Fibroblast of the conjunctiva (primary cell): ENCODE measurements at regions not wholly inside any gene's neighbourhood (a gene's known extent, or its start where the extent isn't known, plus 50 kb on each side); places are given as distances from the start of the nearest gene placed in this dataset.
"Not testable (repeated sequence)": the region's sequence is repeated elsewhere in the genome, so short reads cannot be mapped to it uniquely, and the experiment has no call there.

Experiments used
- DNase-seq: peaks from one replicate; pipeline ENCODE4 v3.0.0-alpha.2; 2010; ENCODE audit warnings: low read depth

GRCh38 chr1:88474555-88475304 is 209.3 kb upstream of the PKN2 start:
- no peak for DNase-seq

GRCh38 chr1:88484881-88485280 is 199.2 kb upstream of the PKN2 start:
- no peak for DNase-seq

- DNase-seq: no peak
These were observed 195.8 kb upstream of the PKN2 start for GRCh38 chr1:88488237-88488636.

GRCh38 chr1:88490676-88491075 is 193.4 kb upstream of the PKN2 start:
- no peak for DNase-seq

- DNase-seq: no peak
These were observed 184.4 kb upstream of the PKN2 start for GRCh38 chr1:88499671-88500070.

GRCh38 chr1:88502886-88503285 is 181.2 kb upstream of the PKN2 start:
- no peak for DNase-seq

- no peak for DNase-seq
These were observed 180.4 kb upstream of the PKN2 start for GRCh38 chr1:88503646-88504045.

GRCh38 chr1:88504601-88505000 is 179.5 kb upstream of the PKN2 start:
- no peak for DNase-seq

- no peak for DNase-seq
These were observed 174.7 kb upstream of the PKN2 start for GRCh38 chr1:88509379-88509778.

- no peak for DNase-seq
These were observed 169.5 kb upstream of the PKN2 start for GRCh38 chr1:88514544-88515060.

- not testable (repeated sequence) for DNase-seq
These were observed 166.6 kb upstream of the PKN2 start for GRCh38 chr1:88517499-88517898.

GRCh38 chr1:88519156-88519555 is 164.9 kb upstream of the PKN2 start:
- DNase-seq: no peak

- DNase-seq: no peak
These were observed 160.1 kb upstream of the PKN2 start for GRCh38 chr1:88523854-88524528.

GRCh38 chr1:88526456-88526855 is 157.6 kb upstream of the PKN2 start:
- DNase-seq: no peak

GRCh38 chr1:88528792-88529191 is 155.3 kb upstream of the PKN2 start:
- no peak for DNase-seq

- no peak for DNase-seq
These were observed 154.5 kb upstream of the PKN2 start for GRCh38 chr1:88529581-88529980.

- no peak for DNase-seq
These were observed 153.8 kb upstream of the PKN2 start for GRCh38 chr1:88530246-88530645.

- no peak for DNase-seq
These were observed 146.3 kb upstream of the PKN2 start for GRCh38 chr1:88537787-88538186.

GRCh38 chr1:88538222-88538899 is 145.7 kb upstream of the PKN2 start:
- no peak for DNase-seq

- no peak for DNase-seq
These were observed 143.8 kb upstream of the PKN2 start for GRCh38 chr1:88540255-88540654.

GRCh38 chr1:88541596-88541995 is 142.5 kb upstream of the PKN2 start:
- DNase-seq: no peak

GRCh38 chr1:88544195-88544594 is 139.9 kb upstream of the PKN2 start:
- no peak for DNase-seq

- DNase-seq: no peak
These were observed 134.5 kb upstream of the PKN2 start for GRCh38 chr1:88549536-88549935.
